SK-N-SH treated with all-trans-retinoic acid at 6 μM for 48 hours (cell line): ENCODE measurements at regions not wholly inside any gene's neighbourhood (a gene's known extent, or its start where the extent isn't known, plus 50 kb on each side); places are given as distances from the start of the nearest gene placed in this dataset.

Source experiments
- ATAC-seq: fragments of 200-7000 bp; cut with Tn5 transposase; 3 replicates; pipeline ENCODE4 v1.9.1; 2020; ENCODE audit warnings: mild to moderate bottlenecking, moderate library complexity
- ARNTL ChIP-seq: fragments of 450-650 bp; formaldehyde crosslinking; IDR thresholded peaks from 2 replicates; pipeline ENCODE4 v1.5.0; 2020; ENCODE audit warnings: low read depth, mild to moderate bottlenecking, moderate library complexity, borderline replicate concordance
- BACH2 ChIP-seq: fragments of 250-450 bp; sonication (Bioruptor Pico); IDR thresholded peaks from 2 replicates; pipeline ENCODE4 v1.9.0; 2021; ENCODE audit warnings: mild to moderate bottlenecking, borderline replicate concordance
- CREB5 ChIP-seq: fragments of 250-450 bp; sonication (Bioruptor Pico); IDR thresholded peaks from 2 replicates; pipeline ENCODE4 v1.5.1; 2020; ENCODE audit warnings: low read depth, mild to moderate bottlenecking, moderate library complexity
- CSDC2 ChIP-seq: fragments of 250-450 bp; sonication (Bioruptor Pico); IDR thresholded peaks from 2 replicates; pipeline ENCODE4 v1.5.0; 2020; ENCODE audit warnings: mild to moderate bottlenecking, moderate library complexity
- CSRNP3 ChIP-seq: fragments of 250-450 bp; sonication (Bioruptor Pico); IDR thresholded peaks from 2 replicates; pipeline ENCODE4 v1.5.1; 2021; ENCODE audit warnings: mild to moderate bottlenecking, moderate library complexity
- ESRRG ChIP-seq: fragments of 250-450 bp; sonication (Bioruptor Pico); IDR thresholded peaks from 2 replicates; pipeline ENCODE4 v1.6.1; 2021; ENCODE audit warnings: mild to moderate bottlenecking
- GLIS3 ChIP-seq: fragments of 250-450 bp; sonication (Bioruptor Pico); IDR thresholded peaks from 2 replicates; pipeline ENCODE4 v1.5.0; 2020; ENCODE audit warnings: mild to moderate bottlenecking, moderate library complexity
- ISL1 ChIP-seq: fragments of 250-450 bp; sonication (Bioruptor Pico); IDR thresholded peaks from 2 replicates; pipeline ENCODE4 v2.1.2; 2022; ENCODE audit warnings: mild to moderate bottlenecking, moderate library complexity
- OSR1 ChIP-seq: fragments of 250-450 bp; sonication (Bioruptor Pico); IDR thresholded peaks from 2 replicates; pipeline ENCODE4 v1.8.0; 2022; ENCODE audit warnings: moderate library complexity, mild to moderate bottlenecking, inconsistent platforms
- PATZ1 ChIP-seq: fragments of 250-450 bp; sonication (Bioruptor Pico); IDR thresholded peaks from 2 replicates; pipeline ENCODE4 v1.8.0; 2020; ENCODE audit warnings: mild to moderate bottlenecking, moderate library complexity, borderline replicate concordance
- POU6F1 ChIP-seq: fragments of 250-450 bp; sonication (Bioruptor Pico); IDR thresholded peaks from 2 replicates; pipeline ENCODE4 v1.8.0; 2021; ENCODE audit warnings: low read depth, mild to moderate bottlenecking, moderate library complexity, borderline replicate concordance
- PPARA ChIP-seq: fragments of 250-450 bp; sonication (Bioruptor Pico); IDR thresholded peaks from 2 replicates; pipeline ENCODE4 v1.5.0; 2020; ENCODE audit warnings: mild to moderate bottlenecking, borderline replicate concordance
- RARB ChIP-seq: fragments of 250-450 bp; sonication (Bioruptor Pico); IDR thresholded peaks from 2 replicates; pipeline ENCODE4 v1.8.0; 2021; ENCODE audit warnings: mild to moderate bottlenecking, moderate library complexity
- SNAI2 ChIP-seq: fragments of 250-450 bp; sonication (Bioruptor Pico); IDR thresholded peaks from 2 replicates; pipeline ENCODE4 v1.5.0; 2020; ENCODE audit warnings: mild to moderate bottlenecking, moderate library complexity
- TOX ChIP-seq: fragments of 250-450 bp; sonication (Bioruptor Pico); IDR thresholded peaks from 2 replicates; pipeline ENCODE4 v1.8.0; 2021; ENCODE audit warnings: mild to moderate bottlenecking, moderate library complexity, borderline replicate concordance
- TSHZ2 ChIP-seq: fragments of 250-450 bp; sonication (Bioruptor Pico); IDR thresholded peaks from 2 replicates; pipeline ENCODE4 v1.5.0; 2020; ENCODE audit warnings: mild to moderate bottlenecking, moderate library complexity
- ZC3H10 ChIP-seq: fragments of 250-450 bp; sonication (Bioruptor Pico); IDR thresholded peaks from 2 replicates; pipeline ENCODE4 v1.5.1; 2021; ENCODE audit warnings: mild to moderate bottlenecking, moderate library complexity
- ZFP3 ChIP-seq: fragments of 250-450 bp; sonication (Bioruptor Pico); IDR thresholded peaks from 2 replicates; pipeline ENCODE4 v1.5.0; 2020; ENCODE audit warnings: mild to moderate bottlenecking, moderate library complexity
- ZFP30 ChIP-seq: fragments of 450-650 bp; formaldehyde crosslinking; IDR thresholded peaks from 2 replicates; pipeline ENCODE4 v1.5.0; 2022; ENCODE audit warnings: mild to moderate bottlenecking, moderate library complexity
- ZNF70 ChIP-seq: fragments of 450-650 bp; formaldehyde crosslinking; IDR thresholded peaks from 2 replicates; pipeline ENCODE4 v1.5.0; 2020; ENCODE audit warnings: mild to moderate bottlenecking, moderate library complexity
- ZNF8 ChIP-seq: fragments of 450-650 bp; formaldehyde crosslinking; IDR thresholded peaks from 2 replicates; pipeline ENCODE4 v1.5.0; 2020; ENCODE audit warnings: mild to moderate bottlenecking, moderate library complexity

GRCh38 chr6:40877362-40877761 is 161.7 kb downstream of the UNC5CL start:
- TF ChIP-seq BACH2 (CRISPR knock-in tag) (no peak), PATZ1 (CRISPR knock-in tag) (no peak), TSHZ2 (CRISPR knock-in tag) (no peak), GLIS3 (no peak), ESRRG (CRISPR knock-in tag) (no peak), CSRNP3 (CRISPR knock-in tag) (no peak), PPARA (CRISPR knock-in tag) (no peak), CSDC2 (CRISPR knock-in tag) (no peak), ZFP3 (CRISPR knock-in tag) (no peak), ZNF8 (no peak), ARNTL (CRISPR knock-in tag) (no peak), OSR1 (no peak), SNAI2 (CRISPR knock-in tag) (no peak), TOX (no peak), POU6F1 (no peak), RARB (CRISPR knock-in tag) (no peak), ZFP30 (CRISPR knock-in tag) (no peak), ZNF70 (no peak), ISL1 (no peak), CREB5 (CRISPR knock-in tag) (no peak)
- ATAC-seq, result no peak

GRCh38 chr6:40876336-40876735 is 162.7 kb downstream of the UNC5CL start:
- TF ChIP-seq PPARA (CRISPR knock-in tag) (no peak), ISL1 (no peak), ZFP30 (CRISPR knock-in tag) (no peak), BACH2 (CRISPR knock-in tag) (no peak), ZFP3 (CRISPR knock-in tag) (no peak), SNAI2 (CRISPR knock-in tag) (no peak), ZC3H10 (CRISPR knock-in tag) (no peak), GLIS3 (no peak), CSRNP3 (CRISPR knock-in tag) (no peak), ZNF70 (no peak), TOX (no peak)
- ATAC-seq, result no peak

GRCh38 chr6:40874495-40874894 is 164.5 kb downstream of the UNC5CL start:
- peak; percentile 43; the same call in 2 of the 3 replicates for ATAC-seq
- TF ChIP-seq RARB (CRISPR knock-in tag) (no peak), ZFP30 (CRISPR knock-in tag) (no peak), PPARA (CRISPR knock-in tag) (no peak), TSHZ2 (CRISPR knock-in tag) (no peak), GLIS3 (no peak), OSR1 (no peak), POU6F1 (no peak), ZNF70 (no peak), ZC3H10 (CRISPR knock-in tag) (no peak), BACH2 (CRISPR knock-in tag) (no peak)
